ENCODE measurements at regions not wholly inside any gene's neighbourhood (a gene's known extent, or its start where the extent isn't known, plus 50 kb on each side); places are given as distances from the start of the nearest gene placed in this dataset.

- no peak for DNase-seq
Observed at GRCh38 chr12:124225730-124226129, 69.2 kb upstream of the RFLNA start.

- no peak for DNase-seq
Observed at GRCh38 chr12:124227951-124228711, 66.8 kb upstream of the RFLNA start.

- no peak for DNase-seq
Observed at GRCh38 chr12:124229520-124229919, 65.4 kb upstream of the RFLNA start.

- DNase-seq: no peak
Observed at GRCh38 chr12:124230117-124230757, 64.7 kb upstream of the RFLNA start.

- no peak for DNase-seq
Observed at GRCh38 chr12:124230789-124231188, 64.1 kb upstream of the RFLNA start.

- DNase-seq: peak; percentile 93
Observed at GRCh38 chr12:124231980-124232653, 62.8 kb upstream of the RFLNA start.

GRCh38 chr12:124232654-124232987, 62.3 kb upstream of the RFLNA start:
- no peak for DNase-seq

GRCh38 chr12:124233041-124233796, 61.7 kb upstream of the RFLNA start:
- DNase-seq: no peak

GRCh38 chr12:124233846-124234640, 60.9 kb upstream of the RFLNA start:
- DNase-seq: no peak

GRCh38 chr12:124236625-124237031, 58.3 kb upstream of the RFLNA start:
- no peak for DNase-seq

- no peak for DNase-seq
Observed at GRCh38 chr12:124238886-124239285, 56.0 kb upstream of the RFLNA start.

GRCh38 chr12:124240493-124240892, 54.4 kb upstream of the RFLNA start:
- DNase-seq: no peak

GRCh38 chr12:124241776-124242528, 52.9 kb upstream of the RFLNA start:
- no peak for DNase-seq

- DNase-seq: no peak
Observed at GRCh38 chr12:124242529-124243065, 52.3 kb upstream of the RFLNA start.

GRCh38 chr12:124243936-124244335, 51.0 kb upstream of the RFLNA start:
- DNase-seq: no peak

Measured in NCI-H774 (cell line).